SK-N-SH (cell line): ENCODE measurements at regions not wholly inside any gene's neighbourhood (a gene's known extent, or its start where the extent isn't known, plus 50 kb on each side); places are given as distances from the start of the nearest gene placed in this dataset.

Experiments used
- CTCF ChIA-PET: fragments of 300-600, 350-600 bp; formaldehyde crosslinking; extraction: SDS; loops from one replicate; lab custom pipeline; 2021; lab: Yijun Ruan, JAX
- POLR2A ChIA-PET: fragments of 350-600 bp; sonication (Branson Sonifier 250); formaldehyde crosslinking; extraction: SDS; loops from one replicate; lab custom pipeline; 2020; ENCODE audit warnings: antibody characterized with exemption, inconsistent platforms; lab: Yijun Ruan, JAX
- DNase-seq: peaks from one replicate; pipeline ENCODE4 v3.0.0; 2012
- H2AFZ ChIP-seq: fragments of 200-600 bp; sonication (generic); 2 replicates; pipeline ENCODE4 v1.8.1; 2016; ENCODE audit warnings: antibody characterized with exemption, mild to moderate bottlenecking, low read depth
- H3F3A ChIP-seq: fragments of 200-600 bp; sonication (generic); replicated peaks from 2 replicates; pipeline ENCODE3; 2016; ENCODE audit warnings: antibody characterized with exemption, mild to moderate bottlenecking; ENCODE audit not compliant: insufficient read depth
- H3K27ac ChIP-seq, 2 experiments: fragments of 200-500 bp in 1 of 2; fragments of 200-600 bp in 1 of 2; sonication (Bioruptor generic) in 1 of 2; sonication (generic), shearing (Covaris generic) in 1 of 2; 2 replicates each; pipeline versions ENCODE4 v1.5.1 to v1.6.1; 2014 to 2016; ENCODE audit warnings: low read depth in 2 of 2, inconsistent platforms in 1 of 2, low read length in 1 of 2, mild to moderate bottlenecking in 1 of 2, mixed read lengths in 1 of 2
- H3K27me3 ChIP-seq: fragments of 200-600 bp; sonication (generic), shearing (Covaris generic); 2 replicates; pipeline ENCODE4 v1.6.1; 2016; ENCODE audit warnings: mixed run types; ENCODE audit not compliant: insufficient read depth
- H3K36me3 ChIP-seq, 2 experiments: fragments of 200-500 bp in 1 of 2; fragments of 200-600 bp in 1 of 2; sonication (Bioruptor generic) in 1 of 2; sonication (generic) in 1 of 2; replicated peaks in 1 of 2; 2 replicates each; pipeline versions ENCODE3 to v1.5.1; 2014 to 2016; ENCODE audit warnings: low read length in 1 of 2, mild to moderate bottlenecking in 1 of 2; ENCODE audit not compliant: insufficient read depth in 2 of 2, control insufficient read depth in 1 of 2
- H3K4me1 ChIP-seq, 2 experiments: fragments of 200-500 bp in 1 of 2; fragments of 200-600 bp in 1 of 2; sonication (Bioruptor generic) in 1 of 2; sonication (generic), shearing (Covaris generic) in 1 of 2; 2 replicates each; pipeline versions ENCODE4 v1.5.1 to v1.6.1; 2014 to 2016; ENCODE audit warnings: low read depth in 1 of 2, low read length in 1 of 2, mixed run types in 1 of 2; ENCODE audit not compliant: insufficient read depth in 2 of 2, control insufficient read depth in 1 of 2
- H3K4me2 ChIP-seq: fragments of 200-600 bp; sonication (generic), shearing (Covaris generic); 2 replicates; pipeline ENCODE4 v1.6.1; 2017; ENCODE audit warnings: mixed run types
- H3K4me3 ChIP-seq, 2 experiments: fragments of 200-500 bp in 1 of 2; fragments of 200-600 bp in 1 of 2; sonication (Bioruptor generic) in 1 of 2; sonication (generic), shearing (Covaris generic) in 1 of 2; 2 replicates each; pipeline versions ENCODE4 v1.5.1 to v1.8.1; 2014 to 2016; ENCODE audit warnings: low read depth in 2 of 2, inconsistent platforms in 1 of 2, low read length in 1 of 2, mild to moderate bottlenecking in 1 of 2, mixed read lengths in 1 of 2, moderate library complexity in 1 of 2
- H3K79me2 ChIP-seq: fragments of 200-600 bp; sonication (generic); 2 replicates; pipeline ENCODE4 v1.8.1; 2017; ENCODE audit warnings: mild to moderate bottlenecking; ENCODE audit not compliant: insufficient read depth
- H3K9ac ChIP-seq: fragments of 200-600 bp; sonication (generic); 2 replicates; pipeline ENCODE4 v1.6.1; 2017; ENCODE audit warnings: mixed run types
- H3K9me2 ChIP-seq: fragments of 200-600 bp; sonication (generic); 2 replicates; pipeline ENCODE4 v1.6.1; 2017; ENCODE audit warnings: mixed run types
- H3K9me3 ChIP-seq: fragments of 200-600 bp; sonication (generic); 2 replicates; pipeline ENCODE4 v1.6.1; 2017; ENCODE audit warnings: mixed run types, mild to moderate bottlenecking, moderate library complexity
- H4K20me1 ChIP-seq: fragments of 200-600 bp; sonication (generic); 2 replicates; pipeline ENCODE4 v1.6.1; 2017; ENCODE audit warnings: mild to moderate bottlenecking, mixed run types; ENCODE audit not compliant: insufficient read depth
- ELF1 ChIP-seq: IDR thresholded peaks from 2 replicates; pipeline ENCODE4 v1.4.0; 2012
- FOXM1 ChIP-seq: IDR thresholded peaks from 2 replicates; pipeline ENCODE4 v1.4.0; 2012; ENCODE audit warnings: low read depth, mild to moderate bottlenecking
- JUND ChIP-seq: IDR thresholded peaks from 2 replicates; pipeline ENCODE4 v1.4.0; 2012
- MAX ChIP-seq: IDR thresholded peaks from 2 replicates; pipeline ENCODE4 v1.4.0; 2012; ENCODE audit warnings: low read depth
- MEF2A ChIP-seq: IDR thresholded peaks from 2 replicates; pipeline ENCODE4 v1.4.0; 2012; ENCODE audit warnings: low read depth, borderline replicate concordance
- POLR2AphosphoS5 ChIP-seq: IDR thresholded peaks from 2 replicates; pipeline ENCODE4 v1.6.1; 2012; ENCODE audit warnings: low read depth, low read length
- RAD21 ChIP-seq: IDR thresholded peaks from 2 replicates; pipeline ENCODE4 v1.6.1; 2012; ENCODE audit warnings: mild to moderate bottlenecking, low read length
- RCOR1 ChIP-seq: fragments of 150-350 bp; IDR thresholded peaks from 2 replicates; pipeline ENCODE4 v1.6.1; 2017; ENCODE audit warnings: antibody characterized with exemption, low read length
- SMC3 ChIP-seq: IDR thresholded peaks from 2 replicates; pipeline ENCODE4 v1.6.1; 2012; ENCODE audit warnings: low read depth, low read length, improper control_type of control experiment
- TCF12 ChIP-seq: IDR thresholded peaks from 2 replicates; pipeline ENCODE4 v1.4.0; 2012
- USF1 ChIP-seq: IDR thresholded peaks from 2 replicates; pipeline ENCODE4 v1.4.0; 2012; ENCODE audit warnings: low read depth, borderline replicate concordance
- YY1 ChIP-seq: IDR thresholded peaks from 2 replicates; pipeline ENCODE4 v1.4.0; 2012; ENCODE audit warnings: low read depth, mild to moderate bottlenecking
- ZBTB33 ChIP-seq: IDR thresholded peaks from 2 replicates; pipeline ENCODE4 v1.4.0; 2012; ENCODE audit warnings: low read depth, borderline replicate concordance
- WGBS: methylation state at CpG from one replicate; pipeline ENCODE4 v1.1.6; 2017; ENCODE audit warnings: low lambda C conversion rate; 5-methylcytosine and 5-hydroxymethylcytosine counted together
- TF ChIP-seq, protein P1 (sequence below): IDR thresholded peaks from 2 replicates; pipeline ENCODE4 v1.6.1; 2012; ENCODE audit warnings: mild to moderate bottlenecking, low read depth, low read length, moderate library complexity
- TF ChIP-seq, protein P2 (sequence below): IDR thresholded peaks from 2 replicates; pipeline ENCODE4; 2012
- TF ChIP-seq, protein P3 (sequence below): fragments of 200-600 bp; sonication (generic); IDR thresholded peaks from 2 replicates; pipeline ENCODE4 v1.6.1; 2017; ENCODE audit warnings: antibody characterized with exemption, mild to moderate bottlenecking, moderate library complexity

GRCh38 chr12:124230117-124230757 is 64.7 kb upstream of the RFLNA start:
- Histone ChIP-seq H3K9me3 (no peaks in the 10 kb centered on the region), H3K79me2 (no peaks in the 10 kb centered on the region), H3K27me3 (no peaks in the 10 kb centered on the region; the same call in 1 of the 2 replicates), H3F3A (no peaks in the 10 kb centered on the region), H3K36me3 (no peaks in the 10 kb centered on the region), H4K20me1 (no peaks in the 10 kb centered on the region), H2AFZ (no peak overlapping the region), H3K9me2 (no peaks in the 10 kb centered on the region), H3K4me2 (no peak overlapping the region), H3K4me1 (peaks cover 0 to 5% of the 10 kb centered on the region in 2 experiments; a peak in 2 of 4 replicates), H3K4me3 (no peak overlapping the region), H3K27ac (no peak overlapping the region), H3K9ac (no peak overlapping the region)
- ChIA-PET CTCF (interaction anchor here (1.0 kb wide), 1 partner anchor 90 kb away, joined by 3 read pairs; no protein-coding TSS in a partner anchor), POLR2A (no interaction called here)
- no peak for DNase-seq
- TF ChIP-seq ZBTB33 (no peak), FOXM1 (no peak), MEF2A (no peak), SMC3 (no peak), RCOR1 (no peak), ELF1 (no peak), MAX (no peak), RAD21 (no peak)
- TF ChIP-seq, protein P1, sequence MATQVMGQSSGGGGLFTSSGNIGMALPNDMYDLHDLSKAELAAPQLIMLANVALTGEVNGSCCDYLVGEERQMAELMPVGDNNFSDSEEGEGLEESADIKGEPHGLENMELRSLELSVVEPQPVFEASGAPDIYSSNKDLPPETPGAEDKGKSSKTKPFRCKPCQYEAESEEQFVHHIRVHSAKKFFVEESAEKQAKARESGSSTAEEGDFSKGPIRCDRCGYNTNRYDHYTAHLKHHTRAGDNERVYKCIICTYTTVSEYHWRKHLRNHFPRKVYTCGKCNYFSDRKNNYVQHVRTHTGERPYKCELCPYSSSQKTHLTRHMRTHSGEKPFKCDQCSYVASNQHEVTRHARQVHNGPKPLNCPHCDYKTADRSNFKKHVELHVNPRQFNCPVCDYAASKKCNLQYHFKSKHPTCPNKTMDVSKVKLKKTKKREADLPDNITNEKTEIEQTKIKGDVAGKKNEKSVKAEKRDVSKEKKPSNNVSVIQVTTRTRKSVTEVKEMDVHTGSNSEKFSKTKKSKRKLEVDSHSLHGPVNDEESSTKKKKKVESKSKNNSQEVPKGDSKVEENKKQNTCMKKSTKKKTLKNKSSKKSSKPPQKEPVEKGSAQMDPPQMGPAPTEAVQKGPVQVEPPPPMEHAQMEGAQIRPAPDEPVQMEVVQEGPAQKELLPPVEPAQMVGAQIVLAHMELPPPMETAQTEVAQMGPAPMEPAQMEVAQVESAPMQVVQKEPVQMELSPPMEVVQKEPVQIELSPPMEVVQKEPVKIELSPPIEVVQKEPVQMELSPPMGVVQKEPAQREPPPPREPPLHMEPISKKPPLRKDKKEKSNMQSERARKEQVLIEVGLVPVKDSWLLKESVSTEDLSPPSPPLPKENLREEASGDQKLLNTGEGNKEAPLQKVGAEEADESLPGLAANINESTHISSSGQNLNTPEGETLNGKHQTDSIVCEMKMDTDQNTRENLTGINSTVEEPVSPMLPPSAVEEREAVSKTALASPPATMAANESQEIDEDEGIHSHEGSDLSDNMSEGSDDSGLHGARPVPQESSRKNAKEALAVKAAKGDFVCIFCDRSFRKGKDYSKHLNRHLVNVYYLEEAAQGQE = no peak
- TF ChIP-seq, protein P2, sequence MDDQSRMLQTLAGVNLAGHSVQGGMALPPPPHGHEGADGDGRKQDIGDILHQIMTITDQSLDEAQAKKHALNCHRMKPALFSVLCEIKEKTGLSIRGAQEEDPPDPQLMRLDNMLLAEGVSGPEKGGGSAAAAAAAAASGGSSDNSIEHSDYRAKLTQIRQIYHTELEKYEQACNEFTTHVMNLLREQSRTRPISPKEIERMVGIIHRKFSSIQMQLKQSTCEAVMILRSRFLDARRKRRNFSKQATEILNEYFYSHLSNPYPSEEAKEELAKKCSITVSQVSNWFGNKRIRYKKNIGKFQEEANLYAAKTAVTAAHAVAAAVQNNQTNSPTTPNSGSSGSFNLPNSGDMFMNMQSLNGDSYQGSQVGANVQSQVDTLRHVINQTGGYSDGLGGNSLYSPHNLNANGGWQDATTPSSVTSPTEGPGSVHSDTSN = no peak
- WGBS = 19% methylated on average over 2 of the region's 2 CpGs

- H3K79me2 ChIP-seq = no peaks in the 10 kb centered on the region
- H3K4me1 ChIP-seq = peaks cover 0 to 5% of the 10 kb centered on the region in 2 experiments; a peak in 2 of 4 replicates
- H3K9me2 ChIP-seq = no peaks in the 10 kb centered on the region
- no peak overlapping the region for H3K9ac ChIP-seq
- no peaks in the 10 kb centered on the region; the same call in 1 of the 2 replicates for H3K27me3 ChIP-seq
- no peak overlapping the region for H3K4me3 ChIP-seq
- H3F3A ChIP-seq = no peaks in the 10 kb centered on the region
- H3K27ac ChIP-seq = no peak overlapping the region
- H3K36me3 ChIP-seq = no peaks in the 10 kb centered on the region
- no peak overlapping the region for H3K4me2 ChIP-seq
- no peaks in the 10 kb centered on the region for H3K9me3 ChIP-seq
- WGBS = 78% methylated on average over 3 of the region's 3 CpGs
- ChIA-PET POLR2A (no interaction called here), CTCF (interaction anchor here (1.0 kb wide), 1 partner anchor 90 kb away, joined by 3 read pairs; no protein-coding TSS in a partner anchor)
- no peak for DNase-seq
- no peak overlapping the region for H2AFZ ChIP-seq
- no peaks in the 10 kb centered on the region for H4K20me1 ChIP-seq
- TF ChIP-seq SMC3 (no peak), YY1 (no peak), USF1 (no peak), MEF2A (no peak), POLR2AphosphoS5 (no peak), JUND (no peak), TCF12 (no peak), ZBTB33 (no peak)
- TF ChIP-seq, protein P3, sequence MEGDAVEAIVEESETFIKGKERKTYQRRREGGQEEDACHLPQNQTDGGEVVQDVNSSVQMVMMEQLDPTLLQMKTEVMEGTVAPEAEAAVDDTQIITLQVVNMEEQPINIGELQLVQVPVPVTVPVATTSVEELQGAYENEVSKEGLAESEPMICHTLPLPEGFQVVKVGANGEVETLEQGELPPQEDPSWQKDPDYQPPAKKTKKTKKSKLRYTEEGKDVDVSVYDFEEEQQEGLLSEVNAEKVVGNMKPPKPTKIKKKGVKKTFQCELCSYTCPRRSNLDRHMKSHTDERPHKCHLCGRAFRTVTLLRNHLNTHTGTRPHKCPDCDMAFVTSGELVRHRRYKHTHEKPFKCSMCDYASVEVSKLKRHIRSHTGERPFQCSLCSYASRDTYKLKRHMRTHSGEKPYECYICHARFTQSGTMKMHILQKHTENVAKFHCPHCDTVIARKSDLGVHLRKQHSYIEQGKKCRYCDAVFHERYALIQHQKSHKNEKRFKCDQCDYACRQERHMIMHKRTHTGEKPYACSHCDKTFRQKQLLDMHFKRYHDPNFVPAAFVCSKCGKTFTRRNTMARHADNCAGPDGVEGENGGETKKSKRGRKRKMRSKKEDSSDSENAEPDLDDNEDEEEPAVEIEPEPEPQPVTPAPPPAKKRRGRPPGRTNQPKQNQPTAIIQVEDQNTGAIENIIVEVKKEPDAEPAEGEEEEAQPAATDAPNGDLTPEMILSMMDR = no peak
Observed at GRCh38 chr12:124230789-124231188, 64.1 kb upstream of the RFLNA start.
